NCI-H2029 treated with DMSO at 0.1 percent for 48 hours (cell line): ENCODE measurements at regions not wholly inside any gene's neighbourhood (a gene's known extent, or its start where the extent isn't known, plus 50 kb on each side); places are given as distances from the start of the nearest gene placed in this dataset.
"Not testable (repeated sequence)": the region's sequence is repeated elsewhere in the genome, so short reads cannot be mapped to it uniquely, and the experiment has no call there.

Source experiments
- DNase-seq: peaks from one replicate; lab custom pipeline; 2025; lab: John Stamatoyannopoulos, UW

GRCh38 chr3:75321060-75321459, 343.1 kb upstream of the FRG2C start:
- DNase-seq = no peak

- DNase-seq = not testable (repeated sequence)
These were observed 340.2 kb upstream of the FRG2C start for GRCh38 chr3:75323936-75324335.

DNA sequence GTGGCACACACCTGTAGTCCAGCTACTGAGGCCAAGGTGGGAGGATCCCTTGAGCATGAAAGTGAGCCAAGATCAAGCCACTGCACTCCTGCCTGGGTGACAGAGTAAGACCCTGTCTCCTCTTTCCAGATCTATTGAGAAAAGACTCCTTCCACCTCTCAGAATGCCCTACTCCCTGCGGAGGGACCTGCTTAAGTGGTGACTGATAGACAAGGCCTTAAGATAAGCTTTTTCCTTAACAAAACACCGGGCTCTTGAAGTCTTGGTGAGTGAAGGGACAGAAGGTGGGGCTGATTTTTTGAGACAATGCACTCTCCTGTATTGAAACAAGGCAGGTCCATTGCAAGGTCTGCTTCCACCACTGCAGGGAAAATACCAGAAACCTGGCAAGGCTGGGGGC, 338.4 kb upstream of the FRG2C start:
- no peak for DNase-seq

DNA sequence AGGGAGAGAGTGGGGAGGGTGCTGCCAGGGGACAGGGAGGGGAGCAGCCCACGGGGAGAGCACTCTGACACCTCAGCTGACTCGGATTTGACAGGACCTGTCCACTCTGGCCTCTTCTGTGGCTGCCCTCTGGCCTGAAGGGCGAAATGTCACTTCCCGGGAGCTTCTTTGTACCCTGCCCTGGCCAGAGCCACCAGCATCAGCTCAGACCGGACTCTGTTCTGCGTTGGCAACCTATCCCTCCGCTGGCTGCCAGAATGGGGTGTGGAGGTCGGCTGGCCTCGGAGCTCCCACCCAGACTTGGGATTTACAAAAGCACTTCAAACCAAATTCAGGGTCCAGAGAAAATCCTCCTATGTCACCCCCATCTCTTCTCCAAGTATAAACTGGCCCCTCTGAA, 336.7 kb upstream of the FRG2C start:
- DNase-seq = no peak

DNA sequence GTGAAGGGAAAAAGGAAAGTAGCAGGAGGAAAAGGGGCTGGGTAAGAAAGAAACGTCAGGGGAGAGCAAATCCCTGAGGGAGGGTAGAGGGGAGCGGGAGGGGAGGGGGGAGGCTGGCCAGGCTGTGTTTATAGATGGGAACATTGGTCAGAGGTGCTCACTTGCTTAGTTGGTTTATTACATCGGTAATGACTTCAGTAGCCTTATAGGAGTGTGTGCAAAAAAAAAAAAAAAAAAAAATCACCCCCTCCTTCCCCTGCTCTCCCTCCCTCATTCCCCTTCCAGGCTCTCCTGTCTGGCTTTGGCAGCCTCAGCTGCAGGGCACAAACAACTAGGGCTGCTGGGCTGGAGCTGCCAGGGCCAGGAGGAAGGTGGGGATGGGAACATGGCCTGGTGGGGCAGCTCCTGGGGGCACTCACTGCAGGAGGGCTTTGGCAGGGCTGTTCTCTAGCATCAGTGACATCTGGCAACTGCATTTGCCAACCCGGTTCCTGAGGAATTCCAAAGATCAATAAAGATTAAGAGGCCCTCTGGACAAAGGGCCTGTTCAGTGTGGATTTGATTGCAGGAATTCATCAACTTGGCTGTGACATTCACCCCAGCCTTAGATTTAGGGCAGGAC, 334.5 kb upstream of the FRG2C start:
- DNase-seq = no peak

GRCh38 chr3:75330446-75330845, 333.7 kb upstream of the FRG2C start:
- DNase-seq = not testable (repeated sequence)

DNA sequence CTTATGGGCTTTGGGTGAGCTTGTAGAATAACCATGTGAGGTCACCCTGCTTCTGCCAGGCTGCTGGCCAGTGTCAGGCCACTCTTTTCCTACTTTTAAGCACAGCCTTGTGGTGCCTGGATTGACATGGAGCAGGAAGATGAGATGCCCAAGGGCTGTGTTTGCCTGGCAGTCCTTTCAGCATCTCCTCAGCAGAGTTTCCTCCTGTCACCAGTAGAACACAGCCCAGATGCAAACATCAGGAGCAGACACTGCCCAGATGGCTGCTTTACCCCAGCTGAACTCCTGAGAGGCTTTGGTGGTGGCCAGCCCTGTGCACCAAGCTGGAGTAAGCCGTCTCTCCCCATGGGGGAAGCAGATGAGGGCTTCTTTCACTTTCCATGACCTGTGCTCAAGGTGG, 332.0 kb upstream of the FRG2C start:
- not testable (repeated sequence) for DNase-seq

DNA sequence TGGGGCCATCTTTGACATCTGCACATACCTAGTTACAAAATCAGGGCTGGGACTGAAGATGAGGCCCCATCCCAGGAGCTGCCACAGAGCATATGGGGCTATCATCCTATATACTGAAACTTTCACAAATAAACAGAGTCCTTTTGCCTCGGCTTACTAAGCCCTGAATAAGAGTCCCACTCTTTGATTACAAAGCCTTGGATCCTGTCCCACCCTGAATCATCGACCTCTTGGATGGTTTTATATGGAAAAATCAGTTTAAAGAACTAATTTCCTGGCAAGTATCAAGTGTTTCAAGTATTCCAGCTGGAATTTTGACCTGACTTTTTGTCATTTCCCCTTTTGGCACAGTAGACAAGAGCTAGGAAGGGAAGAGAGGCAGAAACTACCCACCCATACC, 331.3 kb upstream of the FRG2C start:
- DNase-seq = no peak

GRCh38 chr3:75334299-75334698, 329.8 kb upstream of the FRG2C start:
- no peak for DNase-seq

DNA sequence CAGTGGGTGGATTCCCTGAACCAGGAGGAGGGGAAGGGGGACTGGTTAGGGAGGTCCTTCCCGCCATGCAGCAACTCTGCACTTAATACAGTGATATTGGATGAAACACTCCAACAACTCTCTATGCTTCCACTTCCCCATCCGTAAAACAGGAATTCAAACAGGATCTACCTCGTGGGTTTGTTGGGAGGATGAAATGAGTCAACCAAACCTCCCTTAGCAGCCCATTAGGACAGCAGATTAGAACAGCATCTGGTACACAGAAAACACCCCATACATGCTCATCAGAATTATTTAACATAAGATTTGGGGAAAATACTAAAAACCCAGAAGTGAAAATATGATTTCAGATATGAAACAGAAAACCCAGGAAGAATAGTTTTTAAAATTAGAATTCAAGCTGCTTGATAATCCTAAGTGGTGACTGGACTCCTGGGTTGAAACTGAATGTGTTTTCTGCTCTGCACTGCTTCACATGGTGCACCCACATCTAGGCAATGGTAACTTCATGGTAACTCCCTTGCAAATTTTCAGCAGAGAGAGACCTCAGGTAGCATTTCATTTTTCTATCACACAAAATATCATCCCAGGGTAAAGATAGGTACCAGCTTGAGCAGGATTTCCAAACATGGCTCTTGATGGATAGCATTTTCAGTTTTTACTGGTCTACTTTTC, 326.8 kb upstream of the FRG2C start:
- DNase-seq = no peak

GRCh38 chr3:75338342-75338741, 325.8 kb upstream of the FRG2C start:
- DNase-seq = no peak

GRCh38 chr3:75341324-75342067, 322.6 kb upstream of the FRG2C start:
- no peak for DNase-seq

DNA sequence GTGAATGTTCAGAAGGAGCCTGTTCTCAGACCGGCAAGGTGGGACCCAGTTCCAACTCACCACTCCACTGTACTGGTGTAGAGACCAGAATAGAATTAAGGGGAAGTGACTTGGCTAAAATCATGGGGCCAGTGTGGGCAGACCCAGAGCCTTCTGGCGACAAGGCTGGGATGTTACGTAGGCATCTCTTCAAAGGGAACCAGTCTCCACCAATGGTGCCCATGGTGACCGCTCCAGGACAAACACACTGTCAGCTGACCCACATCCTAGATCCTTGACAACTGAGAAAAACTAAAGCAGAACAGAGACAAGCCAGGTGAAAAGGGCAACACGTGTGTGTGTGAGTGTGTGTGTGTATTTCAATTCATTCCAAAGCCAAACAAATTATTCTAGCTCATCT, 321.7 kb upstream of the FRG2C start:
- no peak for DNase-seq

DNA sequence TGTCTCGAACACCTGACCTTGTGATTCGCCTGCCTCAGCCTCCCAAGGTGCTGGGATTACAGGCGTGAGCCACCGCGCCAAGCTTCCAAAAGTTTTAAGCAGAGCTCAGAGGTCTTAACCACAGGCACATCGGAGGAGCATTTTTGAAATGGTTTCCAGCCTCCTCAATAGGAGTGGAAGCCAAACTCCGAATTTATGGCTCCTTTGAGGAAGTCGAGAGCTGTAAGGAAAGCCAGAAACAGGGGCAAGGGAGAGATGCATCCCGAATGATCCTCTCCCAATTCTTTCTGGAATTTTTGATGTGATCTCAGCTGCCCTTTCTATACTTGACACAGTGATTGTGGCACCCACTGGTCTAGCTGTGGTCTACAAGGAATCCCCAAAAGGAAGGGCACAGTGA, 313.6 kb upstream of the FRG2C start:
- not testable (repeated sequence) for DNase-seq

DNA sequence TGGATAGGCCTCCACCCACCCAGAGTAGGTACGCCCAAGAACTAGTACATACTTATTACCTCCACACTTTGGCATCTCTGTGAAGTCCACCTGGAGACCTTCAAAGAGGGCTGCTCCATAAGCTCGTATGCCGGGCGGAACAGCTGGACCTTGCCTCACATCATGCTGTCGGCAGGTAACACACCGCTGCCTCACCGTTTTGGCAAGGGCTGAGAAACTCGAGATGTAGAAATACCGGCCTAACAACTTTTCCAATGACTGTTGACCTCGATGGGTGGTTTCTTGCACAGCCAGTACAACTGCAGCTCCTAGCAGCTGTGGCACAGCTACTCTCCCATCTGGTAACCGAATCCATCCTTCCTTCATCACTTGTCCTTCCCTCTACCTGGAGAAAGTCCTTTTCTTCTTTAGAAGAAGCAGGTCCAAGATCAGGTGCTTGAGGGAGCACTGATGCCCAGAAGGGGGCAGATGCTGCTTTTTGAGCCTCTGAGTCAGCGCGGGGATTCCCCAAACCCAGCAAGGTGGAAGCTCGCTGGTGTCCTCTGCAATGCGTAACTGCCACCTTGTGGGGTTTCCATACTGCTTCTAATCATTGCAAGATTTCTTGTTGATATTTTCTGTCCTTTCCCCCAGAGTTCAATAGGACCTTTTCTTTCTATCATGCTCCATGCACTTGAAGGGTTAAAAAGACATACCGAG, 301.9 kb upstream of the FRG2C start:
- not testable (repeated sequence) for DNase-seq

GRCh38 chr3:75372964-75373363, 291.2 kb upstream of the FRG2C start:
- not testable (repeated sequence) for DNase-seq

- DNase-seq = not testable (repeated sequence)
These were observed 284.3 kb upstream of the FRG2C start for GRCh38 chr3:75379840-75380239.

GRCh38 chr3:75380276-75380771, 283.8 kb upstream of the FRG2C start:
- no peak for DNase-seq

GRCh38 chr3:75384016-75384415, 280.1 kb upstream of the FRG2C start:
- not testable (repeated sequence) for DNase-seq

- DNase-seq = not testable (repeated sequence)
These were observed 275.5 kb upstream of the FRG2C start for GRCh38 chr3:75388486-75389124.

GRCh38 chr3:75393288-75393694, 270.8 kb upstream of the FRG2C start:
- not testable (repeated sequence) for DNase-seq

DNA sequence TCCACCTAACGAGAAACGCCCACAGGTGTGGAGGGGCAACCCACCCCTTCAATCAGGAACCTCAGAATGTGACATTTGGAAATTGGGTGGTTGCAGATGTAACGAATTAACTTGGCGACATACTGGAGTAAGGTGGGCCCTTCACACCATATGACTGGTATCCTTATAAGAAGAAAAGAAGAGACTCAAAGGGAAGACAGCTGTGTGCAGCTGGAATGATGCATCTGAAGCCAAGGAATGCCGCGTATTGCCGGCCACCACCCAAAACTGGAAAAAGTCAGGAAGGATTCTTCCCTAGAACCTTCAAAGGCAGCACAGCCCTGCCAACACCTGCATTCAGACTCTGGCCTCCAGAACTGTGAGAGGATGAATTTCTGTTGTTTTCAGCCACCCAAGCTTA, 270.0 kb upstream of the FRG2C start:
- not testable (repeated sequence) for DNase-seq
